SK-N-SH treated with all-trans-retinoic acid at 6 μM for 48 hours (cell line): ENCODE measurements at regions not wholly inside any gene's neighbourhood (a gene's known extent, or its start where the extent isn't known, plus 50 kb on each side); places are given as distances from the start of the nearest gene placed in this dataset.

Source experiments
- ATAC-seq: fragments of 200-7000 bp; cut with Tn5 transposase; 3 replicates; pipeline ENCODE4 v1.9.1; 2020; ENCODE audit warnings: mild to moderate bottlenecking, moderate library complexity
- ARNTL ChIP-seq: fragments of 450-650 bp; formaldehyde crosslinking; IDR thresholded peaks from 2 replicates; pipeline ENCODE4 v1.5.0; 2020; ENCODE audit warnings: low read depth, mild to moderate bottlenecking, moderate library complexity, borderline replicate concordance
- CSDC2 ChIP-seq: fragments of 250-450 bp; sonication (Bioruptor Pico); IDR thresholded peaks from 2 replicates; pipeline ENCODE4 v1.5.0; 2020; ENCODE audit warnings: mild to moderate bottlenecking, moderate library complexity
- ESRRG ChIP-seq: fragments of 250-450 bp; sonication (Bioruptor Pico); IDR thresholded peaks from 2 replicates; pipeline ENCODE4 v1.6.1; 2021; ENCODE audit warnings: mild to moderate bottlenecking
- ISL1 ChIP-seq: fragments of 250-450 bp; sonication (Bioruptor Pico); IDR thresholded peaks from 2 replicates; pipeline ENCODE4 v2.1.2; 2022; ENCODE audit warnings: mild to moderate bottlenecking, moderate library complexity
- OSR1 ChIP-seq: fragments of 250-450 bp; sonication (Bioruptor Pico); IDR thresholded peaks from 2 replicates; pipeline ENCODE4 v1.8.0; 2022; ENCODE audit warnings: moderate library complexity, mild to moderate bottlenecking, inconsistent platforms
- PPARA ChIP-seq: fragments of 250-450 bp; sonication (Bioruptor Pico); IDR thresholded peaks from 2 replicates; pipeline ENCODE4 v1.5.0; 2020; ENCODE audit warnings: mild to moderate bottlenecking, borderline replicate concordance
- SNAI2 ChIP-seq: fragments of 250-450 bp; sonication (Bioruptor Pico); IDR thresholded peaks from 2 replicates; pipeline ENCODE4 v1.5.0; 2020; ENCODE audit warnings: mild to moderate bottlenecking, moderate library complexity
- TSHZ2 ChIP-seq: fragments of 250-450 bp; sonication (Bioruptor Pico); IDR thresholded peaks from 2 replicates; pipeline ENCODE4 v1.5.0; 2020; ENCODE audit warnings: mild to moderate bottlenecking, moderate library complexity
- ZFP3 ChIP-seq: fragments of 250-450 bp; sonication (Bioruptor Pico); IDR thresholded peaks from 2 replicates; pipeline ENCODE4 v1.5.0; 2020; ENCODE audit warnings: mild to moderate bottlenecking, moderate library complexity
- ZFP30 ChIP-seq: fragments of 450-650 bp; formaldehyde crosslinking; IDR thresholded peaks from 2 replicates; pipeline ENCODE4 v1.5.0; 2022; ENCODE audit warnings: mild to moderate bottlenecking, moderate library complexity
- ZNF565 ChIP-seq: fragments of 450-650 bp; formaldehyde crosslinking; conservative IDR thresholded peaks from 2 replicates; pipeline ENCODE4 v1.5.0; 2020; ENCODE audit warnings: low read depth, mild to moderate bottlenecking, moderate library complexity
- ZNF70 ChIP-seq: fragments of 450-650 bp; formaldehyde crosslinking; IDR thresholded peaks from 2 replicates; pipeline ENCODE4 v1.5.0; 2020; ENCODE audit warnings: mild to moderate bottlenecking, moderate library complexity
- ZNF8 ChIP-seq: fragments of 450-650 bp; formaldehyde crosslinking; IDR thresholded peaks from 2 replicates; pipeline ENCODE4 v1.5.0; 2020; ENCODE audit warnings: mild to moderate bottlenecking, moderate library complexity
- TF ChIP-seq, protein P1 (sequence below): fragments of 250-450 bp; sonication (Bioruptor Pico); IDR thresholded peaks from 2 replicates; pipeline ENCODE4 v1.8.0; 2020; ENCODE audit warnings: mild to moderate bottlenecking, moderate library complexity, borderline replicate concordance
- TF ChIP-seq, protein P2 (sequence below): fragments of 250-450 bp; sonication (Bioruptor Pico); IDR thresholded peaks from 2 replicates; pipeline ENCODE4 v1.8.0; 2021; ENCODE audit warnings: low read depth, mild to moderate bottlenecking, moderate library complexity, borderline replicate concordance
- TF ChIP-seq, protein P3 (sequence below): fragments of 250-450 bp; sonication (Bioruptor Pico); IDR thresholded peaks from 2 replicates; pipeline ENCODE4 v1.5.1; 2021; ENCODE audit warnings: mild to moderate bottlenecking, moderate library complexity
- TF ChIP-seq, protein P4 (sequence below): fragments of 250-450 bp; sonication (Bioruptor Pico); IDR thresholded peaks from 2 replicates; pipeline ENCODE4 v1.5.1; 2020; ENCODE audit warnings: low read depth, mild to moderate bottlenecking, moderate library complexity

DNA sequence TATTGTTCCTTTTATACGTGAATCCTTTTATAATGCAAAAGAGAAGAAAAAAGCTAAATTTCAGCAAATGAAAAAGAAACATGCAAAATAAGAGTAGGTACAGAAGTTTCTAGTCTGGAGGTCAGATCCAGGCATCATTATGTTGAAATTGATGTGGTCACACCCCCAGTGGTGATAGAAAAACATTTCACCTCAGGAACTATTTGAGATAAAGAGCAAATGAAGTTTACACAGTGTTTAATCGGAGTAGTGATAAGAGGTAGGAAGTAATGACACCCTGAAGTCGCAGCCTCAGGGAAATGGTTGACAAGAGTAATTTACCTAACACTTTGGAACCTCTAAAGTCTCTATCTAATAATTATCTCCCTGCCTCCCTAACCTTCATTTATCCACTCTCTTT, 536.0 kb upstream of the STEAP1 start:
- TF ChIP-seq SNAI2 (no peak), ZNF565 (CRISPR knock-in tag) (no peak), OSR1 (CRISPR knock-in tag) (no peak), PPARA (CRISPR knock-in tag) (no peak)
- TF ChIP-seq, protein P1, sequence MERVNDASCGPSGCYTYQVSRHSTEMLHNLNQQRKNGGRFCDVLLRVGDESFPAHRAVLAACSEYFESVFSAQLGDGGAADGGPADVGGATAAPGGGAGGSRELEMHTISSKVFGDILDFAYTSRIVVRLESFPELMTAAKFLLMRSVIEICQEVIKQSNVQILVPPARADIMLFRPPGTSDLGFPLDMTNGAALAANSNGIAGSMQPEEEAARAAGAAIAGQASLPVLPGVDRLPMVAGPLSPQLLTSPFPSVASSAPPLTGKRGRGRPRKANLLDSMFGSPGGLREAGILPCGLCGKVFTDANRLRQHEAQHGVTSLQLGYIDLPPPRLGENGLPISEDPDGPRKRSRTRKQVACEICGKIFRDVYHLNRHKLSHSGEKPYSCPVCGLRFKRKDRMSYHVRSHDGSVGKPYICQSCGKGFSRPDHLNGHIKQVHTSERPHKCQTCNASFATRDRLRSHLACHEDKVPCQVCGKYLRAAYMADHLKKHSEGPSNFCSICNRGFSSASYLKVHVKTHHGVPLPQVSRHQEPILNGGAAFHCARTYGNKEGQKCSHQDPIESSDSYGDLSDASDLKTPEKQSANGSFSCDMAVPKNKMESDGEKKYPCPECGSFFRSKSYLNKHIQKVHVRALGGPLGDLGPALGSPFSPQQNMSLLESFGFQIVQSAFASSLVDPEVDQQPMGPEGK (CRISPR knock-in tag) = no peak
- TF ChIP-seq, all 23 proteins: peak for 0
- ATAC-seq = no peak

DNA sequence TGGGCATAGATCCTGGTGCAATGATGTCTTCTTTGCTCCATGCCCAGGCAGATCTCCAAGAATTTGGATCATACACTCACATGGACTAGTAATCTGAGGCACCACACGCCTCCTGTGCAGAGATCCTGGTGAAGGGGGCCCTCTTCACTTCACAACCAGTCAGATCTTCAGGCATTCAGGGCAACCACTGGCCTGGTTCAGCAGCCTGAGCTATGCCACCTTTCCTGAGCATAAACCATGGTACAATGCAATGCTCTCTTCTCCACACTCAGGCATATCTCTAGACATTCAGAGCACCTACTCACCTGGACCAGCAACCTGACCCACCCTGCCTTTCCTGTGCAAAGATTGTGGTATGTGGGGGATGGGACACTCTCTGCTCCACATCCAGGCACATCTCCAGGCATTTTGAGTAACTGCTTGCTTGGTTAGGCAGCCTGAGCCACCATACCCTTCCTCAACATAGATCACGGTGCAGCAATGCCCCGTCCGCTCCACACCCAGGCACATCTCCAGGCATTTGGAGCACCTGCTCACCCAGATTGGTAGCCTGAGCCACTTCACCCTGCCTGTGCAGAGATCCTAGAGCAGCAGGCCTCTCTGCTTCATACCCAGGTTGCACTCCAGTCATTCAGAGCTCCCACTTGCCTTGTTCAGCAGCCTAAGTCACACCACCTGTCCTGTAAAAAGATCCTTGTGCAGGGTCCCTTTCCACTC, 532.2 kb upstream of the STEAP1 start:
- no peak for ATAC-seq
- TF ChIP-seq ARNTL (CRISPR knock-in tag) = no peak
- TF ChIP-seq, protein P2, sequence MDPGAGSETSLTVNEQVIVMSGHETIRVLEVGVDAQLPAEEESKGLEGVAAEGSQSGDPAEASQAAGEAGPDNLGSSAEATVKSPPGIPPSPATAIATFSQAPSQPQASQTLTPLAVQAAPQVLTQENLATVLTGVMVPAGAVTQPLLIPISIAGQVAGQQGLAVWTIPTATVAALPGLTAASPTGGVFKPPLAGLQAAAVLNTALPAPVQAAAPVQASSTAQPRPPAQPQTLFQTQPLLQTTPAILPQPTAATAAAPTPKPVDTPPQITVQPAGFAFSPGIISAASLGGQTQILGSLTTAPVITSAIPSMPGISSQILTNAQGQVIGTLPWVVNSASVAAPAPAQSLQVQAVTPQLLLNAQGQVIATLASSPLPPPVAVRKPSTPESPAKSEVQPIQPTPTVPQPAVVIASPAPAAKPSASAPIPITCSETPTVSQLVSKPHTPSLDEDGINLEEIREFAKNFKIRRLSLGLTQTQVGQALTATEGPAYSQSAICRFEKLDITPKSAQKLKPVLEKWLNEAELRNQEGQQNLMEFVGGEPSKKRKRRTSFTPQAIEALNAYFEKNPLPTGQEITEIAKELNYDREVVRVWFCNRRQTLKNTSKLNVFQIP (CRISPR knock-in tag) = no peak
- TF ChIP-seq PPARA (CRISPR knock-in tag) = no peak
- no peak for TF ChIP-seq CSDC2 (CRISPR knock-in tag)
- no peak for TF ChIP-seq SNAI2
- TF ChIP-seq, protein P3, sequence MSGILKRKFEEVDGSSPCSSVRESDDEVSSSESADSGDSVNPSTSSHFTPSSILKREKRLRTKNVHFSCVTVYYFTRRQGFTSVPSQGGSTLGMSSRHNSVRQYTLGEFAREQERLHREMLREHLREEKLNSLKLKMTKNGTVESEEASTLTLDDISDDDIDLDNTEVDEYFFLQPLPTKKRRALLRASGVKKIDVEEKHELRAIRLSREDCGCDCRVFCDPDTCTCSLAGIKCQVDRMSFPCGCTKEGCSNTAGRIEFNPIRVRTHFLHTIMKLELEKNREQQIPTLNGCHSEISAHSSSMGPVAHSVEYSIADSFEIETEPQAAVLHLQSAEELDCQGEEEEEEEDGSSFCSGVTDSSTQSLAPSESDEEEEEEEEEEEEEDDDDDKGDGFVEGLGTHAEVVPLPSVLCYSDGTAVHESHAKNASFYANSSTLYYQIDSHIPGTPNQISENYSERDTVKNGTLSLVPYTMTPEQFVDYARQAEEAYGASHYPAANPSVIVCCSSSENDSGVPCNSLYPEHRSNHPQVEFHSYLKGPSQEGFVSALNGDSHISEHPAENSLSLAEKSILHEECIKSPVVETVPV (CRISPR knock-in tag) = no peak
- no peak for TF ChIP-seq ZNF565 (CRISPR knock-in tag)
- no peak for TF ChIP-seq ISL1 (CRISPR knock-in tag)
- TF ChIP-seq, protein P1 (CRISPR knock-in tag) = no peak
- no peak for TF ChIP-seq ZFP3 (CRISPR knock-in tag)
- no peak for TF ChIP-seq ZNF8 (CRISPR knock-in tag)
- no peak for TF ChIP-seq ZNF70 (CRISPR knock-in tag)
- TF ChIP-seq, protein P4, sequence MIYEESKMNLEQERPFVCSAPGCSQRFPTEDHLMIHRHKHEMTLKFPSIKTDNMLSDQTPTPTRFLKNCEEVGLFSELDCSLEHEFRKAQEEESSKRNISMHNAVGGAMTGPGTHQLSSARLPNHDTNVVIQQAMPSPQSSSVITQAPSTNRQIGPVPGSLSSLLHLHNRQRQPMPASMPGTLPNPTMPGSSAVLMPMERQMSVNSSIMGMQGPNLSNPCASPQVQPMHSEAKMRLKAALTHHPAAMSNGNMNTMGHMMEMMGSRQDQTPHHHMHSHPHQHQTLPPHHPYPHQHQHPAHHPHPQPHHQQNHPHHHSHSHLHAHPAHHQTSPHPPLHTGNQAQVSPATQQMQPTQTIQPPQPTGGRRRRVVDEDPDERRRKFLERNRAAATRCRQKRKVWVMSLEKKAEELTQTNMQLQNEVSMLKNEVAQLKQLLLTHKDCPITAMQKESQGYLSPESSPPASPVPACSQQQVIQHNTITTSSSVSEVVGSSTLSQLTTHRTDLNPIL (CRISPR knock-in tag) = no peak
- no peak for TF ChIP-seq ESRRG (CRISPR knock-in tag)
- TF ChIP-seq TSHZ2 (CRISPR knock-in tag) = no peak
- no peak for TF ChIP-seq ZFP30 (CRISPR knock-in tag)
- TF ChIP-seq OSR1 (CRISPR knock-in tag) = no peak
